ENCODE measurements at regions not wholly inside any gene's neighbourhood (a gene's known extent, or its start where the extent isn't known, plus 50 kb on each side); places are given as distances from the start of the nearest gene placed in this dataset.

GRCh38 chr17:79365351-79365750 is 245.5 kb downstream of the RBFOX3 start:
- no peaks in the 10 kb centered on the region for H3K36me3 ChIP-seq
- H3K4me1 ChIP-seq: no peaks in the 10 kb centered on the region
- WGBS, 2 donors: 92 to 95% methylated on average over 12 of the region's 12 CpGs
- H3K4me3 ChIP-seq: no peak overlapping the region
- no peak overlapping the region for H3K27ac ChIP-seq
- TF ChIP-seq POLR2A (IDR thresholded peaks at IDR 0.05) (no peak), EP300 (IDR thresholded peaks at IDR 0.05) (no peak)
- TF ChIP-seq, protein P1, sequence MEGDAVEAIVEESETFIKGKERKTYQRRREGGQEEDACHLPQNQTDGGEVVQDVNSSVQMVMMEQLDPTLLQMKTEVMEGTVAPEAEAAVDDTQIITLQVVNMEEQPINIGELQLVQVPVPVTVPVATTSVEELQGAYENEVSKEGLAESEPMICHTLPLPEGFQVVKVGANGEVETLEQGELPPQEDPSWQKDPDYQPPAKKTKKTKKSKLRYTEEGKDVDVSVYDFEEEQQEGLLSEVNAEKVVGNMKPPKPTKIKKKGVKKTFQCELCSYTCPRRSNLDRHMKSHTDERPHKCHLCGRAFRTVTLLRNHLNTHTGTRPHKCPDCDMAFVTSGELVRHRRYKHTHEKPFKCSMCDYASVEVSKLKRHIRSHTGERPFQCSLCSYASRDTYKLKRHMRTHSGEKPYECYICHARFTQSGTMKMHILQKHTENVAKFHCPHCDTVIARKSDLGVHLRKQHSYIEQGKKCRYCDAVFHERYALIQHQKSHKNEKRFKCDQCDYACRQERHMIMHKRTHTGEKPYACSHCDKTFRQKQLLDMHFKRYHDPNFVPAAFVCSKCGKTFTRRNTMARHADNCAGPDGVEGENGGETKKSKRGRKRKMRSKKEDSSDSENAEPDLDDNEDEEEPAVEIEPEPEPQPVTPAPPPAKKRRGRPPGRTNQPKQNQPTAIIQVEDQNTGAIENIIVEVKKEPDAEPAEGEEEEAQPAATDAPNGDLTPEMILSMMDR (IDR thresholded peaks at IDR 0.05): no peak
- no peaks in the 10 kb centered on the region for H3K9me3 ChIP-seq
- peaks cover 0 to 60% of the 10 kb centered on the region in 2 donors for H3K27me3 ChIP-seq
- DNase-seq (ENCODE audit: low spot score in 2 of 2): no peak

GRCh38 chr17:79364315-79365094 is 246.3 kb downstream of the RBFOX3 start:
- H3K27ac ChIP-seq: no peak overlapping the region
- TF ChIP-seq, protein P1 (IDR thresholded peaks at IDR 0.05): no peak
- TF ChIP-seq EP300 (IDR thresholded peaks at IDR 0.05): no peak
- H3K27me3 ChIP-seq: peaks cover 0 to 62% of the 10 kb centered on the region in 2 donors
- no peak for DNase-seq (ENCODE audit: low spot score in 2 of 2)
- no peaks in the 10 kb centered on the region for H3K36me3 ChIP-seq
- WGBS, 2 donors: 67 to 69% methylated on average over 13 to 14 of the region's 14 CpGs
- H3K9me3 ChIP-seq: no peaks in the 10 kb centered on the region
- no peak overlapping the region for H3K4me3 ChIP-seq
- no peaks in the 10 kb centered on the region for H3K4me1 ChIP-seq

DNA sequence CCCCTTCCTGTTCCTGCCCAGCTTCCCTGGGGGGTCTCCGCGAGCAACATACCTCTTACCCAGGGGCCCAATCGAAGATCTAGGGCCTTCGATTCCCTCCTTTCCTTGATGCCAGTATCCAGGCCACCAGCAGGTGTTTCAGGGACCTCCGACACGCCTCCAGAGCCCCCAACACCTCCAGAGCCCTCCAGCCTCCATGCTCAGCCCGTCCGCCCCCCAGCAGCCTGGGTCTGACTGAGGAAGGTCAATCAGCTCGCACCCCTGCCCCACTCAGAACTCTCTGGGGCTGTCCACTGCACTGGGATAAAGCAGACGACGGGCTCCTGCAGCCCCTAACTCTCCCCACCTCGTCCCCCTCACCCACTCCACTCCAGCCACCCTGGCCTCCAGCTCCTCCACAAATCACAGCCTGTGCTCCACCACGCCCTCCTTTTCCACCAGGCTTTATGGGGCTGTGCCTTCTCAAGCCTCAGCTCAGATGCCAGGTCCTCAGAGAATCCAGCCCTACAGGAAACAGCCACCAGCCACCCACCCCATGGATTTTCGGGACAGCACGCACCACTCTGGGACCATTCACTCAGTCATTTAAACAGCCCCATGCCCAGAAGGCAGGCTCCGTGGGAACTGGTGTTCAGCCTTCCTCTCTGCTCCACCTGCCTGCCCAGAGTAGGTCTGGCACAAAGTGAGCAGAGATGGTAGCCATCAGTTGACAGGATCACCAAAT is 247.1 kb downstream of the RBFOX3 start:
- Histone ChIP-seq H3K27me3 (peaks cover 0 to 63% of the 10 kb centered on the region in 2 donors), H3K27ac (no peak overlapping the region), H3K9me3 (no peaks in the 10 kb centered on the region), H3K4me1 (no peaks in the 10 kb centered on the region), H3K36me3 (no peaks in the 10 kb centered on the region), H3K4me3 (no peak overlapping the region)
- DNase-seq (ENCODE audit: low spot score in 2 of 2): no peak
- TF ChIP-seq, protein P1 (IDR thresholded peaks at IDR 0.05): no peak
- no peak for TF ChIP-seq EP300 (IDR thresholded peaks at IDR 0.05)
- no peak for TF ChIP-seq POLR2A (IDR thresholded peaks at IDR 0.05)
- WGBS, 2 donors: 81 to 82% methylated on average over 16 of the region's 16 CpGs

DNA sequence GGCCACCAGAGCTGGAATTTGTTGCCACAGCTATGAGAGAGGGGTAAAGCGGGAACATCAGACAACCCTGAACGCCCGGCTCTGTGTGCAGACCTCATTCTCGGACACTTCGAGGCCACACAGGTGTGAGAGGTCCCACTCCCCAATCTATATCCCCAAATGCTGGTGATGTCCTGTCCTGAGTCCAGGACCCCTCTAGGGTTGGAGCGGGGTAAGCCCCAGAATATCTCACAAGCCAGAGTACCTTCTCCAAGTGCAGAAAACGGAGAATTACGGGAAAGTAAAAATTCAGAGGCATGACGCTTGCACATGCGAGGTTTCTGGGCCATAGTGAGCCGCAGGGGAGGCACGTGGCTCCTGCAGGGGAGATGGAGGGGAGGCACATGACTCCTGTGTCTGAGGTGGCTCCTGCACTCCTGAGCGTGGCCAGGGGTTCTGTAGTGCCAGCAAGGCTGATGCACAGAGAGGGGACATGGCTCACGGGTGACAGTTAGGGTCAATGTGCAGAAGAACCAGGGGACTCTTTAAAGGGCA is 248.0 kb downstream of the RBFOX3 start:
- TF ChIP-seq, protein P1 (IDR thresholded peaks at IDR 0.05): no peak
- TF ChIP-seq EP300 (IDR thresholded peaks at IDR 0.05) (no peak), POLR2A (IDR thresholded peaks at IDR 0.05) (no peak)
- DNase-seq (ENCODE audit: low spot score in 2 of 2): no peak
- Histone ChIP-seq H3K27me3 (peaks cover 0 to 70% of the 10 kb centered on the region in 2 donors), H3K27ac (no peak overlapping the region), H3K36me3 (no peaks in the 10 kb centered on the region), H3K9me3 (no peaks in the 10 kb centered on the region), H3K4me1 (no peaks in the 10 kb centered on the region), H3K4me3 (no peak overlapping the region)
- WGBS, 2 donors: 84% methylated on average over 14 of the region's 14 CpGs

Measured in tibial nerve (tissue), 4 donors.